ENCODE measurements at regions not wholly inside any gene's neighbourhood (a gene's known extent, or its start where the extent isn't known, plus 50 kb on each side); places are given as distances from the start of the nearest gene placed in this dataset.

DNA sequence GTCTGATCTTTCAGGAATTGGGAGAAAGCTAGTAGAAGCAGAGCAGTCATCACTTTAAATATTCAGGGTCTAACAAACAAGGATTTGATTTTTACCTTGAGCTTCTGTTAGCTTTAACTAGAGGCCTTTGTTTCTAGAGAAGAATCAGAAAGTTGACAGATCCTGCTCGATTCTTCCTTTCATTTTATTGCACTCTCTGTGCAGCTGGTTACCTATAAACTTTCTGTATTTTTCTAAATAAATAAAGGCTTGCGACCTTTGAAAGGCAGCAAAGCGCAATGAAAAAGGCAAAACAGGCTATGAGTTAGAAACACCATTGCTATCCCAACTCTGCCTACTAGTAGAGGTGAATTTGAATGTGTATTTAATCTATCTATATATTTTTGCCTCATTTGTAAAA, 101.4 kb upstream of the NPY2R start:
- DNase-seq = no peak

GRCh38 chr4:155114790-155115189, 93.6 kb upstream of the NPY2R start:
- no peak for DNase-seq

DNA sequence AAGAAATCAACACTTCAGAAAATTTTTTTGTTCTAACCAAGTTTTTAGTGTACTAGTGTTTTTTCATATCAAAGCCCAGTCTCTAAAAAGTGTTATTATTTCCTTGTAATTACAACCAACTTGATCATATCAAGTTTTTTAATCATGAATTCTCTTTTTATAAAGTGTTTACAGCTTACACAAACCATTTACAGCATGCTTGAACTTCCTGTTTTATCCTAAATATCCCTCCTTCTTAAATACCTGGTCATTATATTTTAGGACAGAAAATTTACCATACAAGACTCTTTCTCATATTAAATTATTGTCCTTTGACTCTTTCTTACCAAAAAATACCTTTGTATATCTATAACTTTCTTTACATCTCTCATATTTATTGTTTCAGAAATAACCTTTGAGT, 89.4 kb upstream of the NPY2R start:
- no peak for DNase-seq

DNA sequence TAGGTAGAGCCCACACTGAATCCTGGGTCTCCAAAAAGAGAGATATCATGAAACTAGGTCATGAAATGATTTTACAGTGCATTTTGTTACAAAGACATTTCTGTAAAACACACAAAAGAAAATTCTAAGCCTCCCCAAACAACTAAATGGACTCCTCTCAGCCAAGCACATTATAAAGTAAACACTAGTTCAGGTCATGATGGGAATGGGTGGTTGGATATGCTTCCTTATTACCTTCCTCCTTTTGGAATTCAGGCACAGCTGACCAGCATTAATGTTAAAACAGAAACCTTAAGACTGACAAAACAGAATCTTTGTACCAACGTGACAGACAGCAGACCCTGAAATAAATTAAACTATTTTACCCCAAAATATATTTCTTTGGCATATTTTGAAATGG, 87.9 kb upstream of the NPY2R start:
- no peak for DNase-seq

DNA sequence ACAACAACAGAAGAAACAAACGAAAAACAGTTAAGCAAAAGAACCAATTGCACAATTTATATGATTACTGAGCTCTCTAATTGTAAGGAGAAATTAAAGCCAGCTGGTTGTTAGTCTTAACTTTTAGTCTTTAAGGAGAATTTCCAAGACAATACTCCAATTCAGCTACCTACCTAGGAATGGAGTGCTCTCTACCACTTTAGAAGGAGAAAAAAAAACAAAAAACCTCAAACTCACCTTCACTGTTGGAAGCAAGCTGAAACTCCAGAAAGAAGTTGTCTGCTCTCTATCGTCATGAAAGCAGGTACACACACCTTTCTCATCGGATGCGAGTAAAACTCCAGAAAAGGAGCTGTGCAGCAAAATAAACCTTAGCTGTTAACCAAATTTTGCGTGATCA, 86.1 kb upstream of the NPY2R start:
- no peak for DNase-seq

GRCh38 chr4:155134136-155134535, 74.3 kb upstream of the NPY2R start:
- no peak for DNase-seq

GRCh38 chr4:155140889-155141288, 67.5 kb upstream of the NPY2R start:
- DNase-seq = no peak

GRCh38 chr4:155143512-155143911, 64.9 kb upstream of the NPY2R start:
- DNase-seq = no peak

All from stimulated activated CD4-positive, alpha-beta T cell treated with anti-CD3 and anti-CD28 coated beads, Interleukin-15, amount 100 ng/mL, for 24 hours (primary cell).